HEK293T (cell line): ENCODE measurements at regions not wholly inside any gene's neighbourhood (a gene's known extent, or its start where the extent isn't known, plus 50 kb on each side); places are given as distances from the start of the nearest gene placed in this dataset.
A peak's percentile ranks its signal among the peaks of the same experiment; 100 is the strongest.

Source experiments
- CTCF ChIA-PET: fragments of 350-600 bp; formaldehyde crosslinking; extraction: SDS; loops from one replicate; lab custom pipeline; 2021; ENCODE audit warnings: antibody characterized with exemption, inconsistent platforms; lab: Yijun Ruan, JAX
- POLR2A ChIA-PET: fragments of 350-600 bp; formaldehyde crosslinking; extraction: SDS; loops from one replicate; lab custom pipeline; 2020; ENCODE audit warnings: antibody characterized with exemption, inconsistent platforms; lab: Yijun Ruan, JAX
- DNase-seq: peaks from one replicate; pipeline ENCODE4 v3.0.0; 2012; ENCODE audit warnings: mixed read lengths; ENCODE audit errors: extremely low spot score
- ARNT ChIP-seq: fragments of 450-650 bp; IDR thresholded peaks from 2 replicates; pipeline ENCODE4 v1.6.1; 2017; ENCODE audit warnings: mild to moderate bottlenecking
- BHLHE40 ChIP-seq: fragments of 450-650 bp; IDR thresholded peaks from 2 replicates; pipeline ENCODE4 v1.6.1; 2016; ENCODE audit warnings: mild to moderate bottlenecking, moderate library complexity, borderline replicate concordance
- CTBP1 ChIP-seq: fragments of 450-650 bp; IDR thresholded peaks from 2 replicates; pipeline ENCODE4 v1.6.1; 2016; ENCODE audit warnings: borderline replicate concordance
- ELF4 ChIP-seq: fragments of 450-650 bp; IDR thresholded peaks from 2 replicates; pipeline ENCODE4 v1.6.1; 2017; ENCODE audit warnings: antibody characterized with exemption
- FOXA1 ChIP-seq: fragments of 450-650 bp; IDR thresholded peaks from 2 replicates; pipeline ENCODE4 v1.6.1; 2016; ENCODE audit warnings: mild to moderate bottlenecking
- FOXK2 ChIP-seq: fragments of 450-650 bp; IDR thresholded peaks from 2 replicates; pipeline ENCODE4 v1.6.1; 2016; ENCODE audit warnings: mild to moderate bottlenecking
- FOXM1 ChIP-seq: fragments of 450-650 bp; IDR thresholded peaks from 2 replicates; pipeline ENCODE4 v1.6.1; 2017; ENCODE audit warnings: mild to moderate bottlenecking, borderline replicate concordance
- HDGF ChIP-seq: fragments of 450-650 bp; IDR thresholded peaks from 2 replicates; pipeline ENCODE4 v1.6.1; 2017; ENCODE audit warnings: antibody characterized with exemption, borderline replicate concordance
- L3MBTL2 ChIP-seq: fragments of 450-650 bp; conservative IDR thresholded peaks from 2 replicates; pipeline ENCODE4 v1.6.1; 2016; ENCODE audit warnings: mild to moderate bottlenecking
- LEF1 ChIP-seq: fragments of 450-650 bp; IDR thresholded peaks from 2 replicates; pipeline ENCODE4 v1.6.1; 2017; ENCODE audit warnings: mild to moderate bottlenecking, borderline replicate concordance
- NFRKB ChIP-seq: fragments of 450-650 bp; IDR thresholded peaks from 2 replicates; pipeline ENCODE4 v1.6.1; 2016; ENCODE audit warnings: mild to moderate bottlenecking, moderate library complexity
- SP1 ChIP-seq: fragments of 450-650 bp; IDR thresholded peaks from 2 replicates; pipeline ENCODE4 v1.6.1; 2017
- SUZ12 ChIP-seq: fragments of 450-650 bp; IDR thresholded peaks from 2 replicates; pipeline ENCODE4 v1.6.1; 2016; ENCODE audit warnings: mild to moderate bottlenecking
- TARDBP ChIP-seq: fragments of 450-650 bp; IDR thresholded peaks from 2 replicates; pipeline ENCODE4 v1.6.1; 2016
- TF ChIP-seq, protein P1 (sequence below): fragments of 450-650 bp; IDR thresholded peaks from 2 replicates; pipeline ENCODE4 v1.6.1; 2016

DNA sequence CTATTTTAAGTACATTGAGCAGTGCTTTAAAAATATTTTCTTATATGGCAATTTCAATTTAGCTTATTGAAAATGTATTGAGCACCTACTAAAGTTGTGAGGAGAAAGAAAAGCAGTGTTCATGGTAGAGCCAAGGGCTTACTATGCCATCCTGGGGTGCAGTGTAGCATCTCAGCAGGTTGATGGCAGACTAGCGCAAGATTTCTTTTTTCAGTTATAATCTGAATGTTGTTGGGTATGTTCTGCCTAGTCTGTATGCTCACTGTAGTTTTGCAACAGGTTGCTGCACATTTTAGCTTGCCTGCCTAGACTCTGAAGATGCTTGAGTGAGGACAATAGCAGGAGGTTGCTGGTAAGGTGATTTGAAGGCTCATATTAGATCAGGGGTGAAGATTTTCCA is 103.1 kb upstream of the UNC13C start:
- POLR2A ChIA-PET = no interaction called here
- TF ChIP-seq CTBP1 (no peak), ELF4 (no peak), ARNT (no peak), HDGF (no peak), TARDBP (no peak), FOXM1 (no peak), LEF1 (no peak), SP1 (no peak), L3MBTL2 (no peak), FOXA1 (no peak), NFRKB (no peak)
- TF ChIP-seq, protein P1, sequence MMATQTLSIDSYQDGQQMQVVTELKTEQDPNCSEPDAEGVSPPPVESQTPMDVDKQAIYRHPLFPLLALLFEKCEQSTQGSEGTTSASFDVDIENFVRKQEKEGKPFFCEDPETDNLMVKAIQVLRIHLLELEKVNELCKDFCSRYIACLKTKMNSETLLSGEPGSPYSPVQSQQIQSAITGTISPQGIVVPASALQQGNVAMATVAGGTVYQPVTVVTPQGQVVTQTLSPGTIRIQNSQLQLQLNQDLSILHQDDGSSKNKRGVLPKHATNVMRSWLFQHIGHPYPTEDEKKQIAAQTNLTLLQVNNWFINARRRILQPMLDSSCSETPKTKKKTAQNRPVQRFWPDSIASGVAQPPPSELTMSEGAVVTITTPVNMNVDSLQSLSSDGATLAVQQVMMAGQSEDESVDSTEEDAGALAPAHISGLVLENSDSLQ = no peak
- DNase-seq = no peak
- CTCF ChIA-PET = no interaction called here

GRCh38 chr15:53872410-53872809 is 105.8 kb upstream of the UNC13C start:
- ChIA-PET POLR2A (no interaction called here), CTCF (no interaction called here)
- TF ChIP-seq ARNT = no peak
- no peak for TF ChIP-seq FOXM1
- no peak for TF ChIP-seq ELF4
- TF ChIP-seq FOXA1 = no peak
- no peak for DNase-seq

- TF ChIP-seq FOXM1 (no peak), FOXA1 (no peak), TARDBP (no peak), SUZ12 (no peak), ARNT (no peak)
- POLR2A ChIA-PET = no interaction called here
- DNase-seq = no peak
- CTCF ChIA-PET = no interaction called here
Measured at GRCh38 chr15:53869806-53870073, 108.5 kb upstream of the UNC13C start.

GRCh38 chr15:53869044-53869805 is 109.0 kb upstream of the UNC13C start:
- POLR2A ChIA-PET = no interaction called here
- TF ChIP-seq ARNT = no peak
- DNase-seq = peak; percentile 20
- CTCF ChIA-PET = interaction anchor here (0.7 kb wide), 1 partner anchor 26 kb away, joined by 3 read pairs; no protein-coding TSS in a partner anchor

DNA sequence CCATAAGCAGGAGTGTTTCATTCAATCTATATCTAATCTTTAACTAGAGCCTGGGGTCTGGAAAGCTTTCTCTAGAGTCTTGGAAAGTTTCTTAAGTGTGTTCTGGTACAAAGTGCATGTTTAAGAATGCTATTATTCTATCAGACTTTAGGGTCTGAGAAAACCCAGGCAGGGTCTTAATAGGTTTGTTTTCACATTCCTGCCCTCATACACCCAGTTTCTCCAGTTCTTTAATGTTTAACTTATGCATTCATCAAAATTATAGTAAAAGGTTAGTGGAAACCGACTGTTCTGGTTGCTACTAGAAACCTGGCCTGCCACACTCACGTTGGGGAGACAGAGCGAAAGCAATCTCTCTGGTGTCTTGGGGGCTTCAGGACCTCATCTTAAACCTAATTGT is 102.9 kb upstream of the WDR72 start:
- DNase-seq = no peak
- ChIA-PET POLR2A (no interaction called here), CTCF (no interaction called here)
- TF ChIP-seq ARNT (no peak), CTBP1 (no peak), FOXK2 (no peak), LEF1 (no peak), TARDBP (no peak)

DNA sequence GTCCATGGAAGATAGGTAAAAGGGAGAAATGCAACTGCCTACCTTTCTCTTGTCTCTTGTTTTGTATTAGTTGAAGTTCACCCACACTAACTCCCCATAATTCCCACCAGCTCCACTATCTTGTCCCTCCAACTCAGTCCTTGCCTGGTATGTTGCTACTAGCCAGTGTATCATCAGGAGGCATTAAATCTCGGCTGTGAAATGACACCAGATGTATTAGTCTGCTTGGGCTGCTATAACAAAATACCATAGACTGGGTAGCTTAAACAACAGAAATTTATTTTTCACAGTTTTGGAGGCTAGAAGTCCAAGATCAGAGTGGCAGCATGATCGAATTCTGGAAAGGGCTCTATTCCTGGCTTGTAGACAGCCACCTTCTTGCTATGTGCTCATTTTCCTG is 102.3 kb upstream of the WDR72 start:
- POLR2A ChIA-PET = no interaction called here

DNA sequence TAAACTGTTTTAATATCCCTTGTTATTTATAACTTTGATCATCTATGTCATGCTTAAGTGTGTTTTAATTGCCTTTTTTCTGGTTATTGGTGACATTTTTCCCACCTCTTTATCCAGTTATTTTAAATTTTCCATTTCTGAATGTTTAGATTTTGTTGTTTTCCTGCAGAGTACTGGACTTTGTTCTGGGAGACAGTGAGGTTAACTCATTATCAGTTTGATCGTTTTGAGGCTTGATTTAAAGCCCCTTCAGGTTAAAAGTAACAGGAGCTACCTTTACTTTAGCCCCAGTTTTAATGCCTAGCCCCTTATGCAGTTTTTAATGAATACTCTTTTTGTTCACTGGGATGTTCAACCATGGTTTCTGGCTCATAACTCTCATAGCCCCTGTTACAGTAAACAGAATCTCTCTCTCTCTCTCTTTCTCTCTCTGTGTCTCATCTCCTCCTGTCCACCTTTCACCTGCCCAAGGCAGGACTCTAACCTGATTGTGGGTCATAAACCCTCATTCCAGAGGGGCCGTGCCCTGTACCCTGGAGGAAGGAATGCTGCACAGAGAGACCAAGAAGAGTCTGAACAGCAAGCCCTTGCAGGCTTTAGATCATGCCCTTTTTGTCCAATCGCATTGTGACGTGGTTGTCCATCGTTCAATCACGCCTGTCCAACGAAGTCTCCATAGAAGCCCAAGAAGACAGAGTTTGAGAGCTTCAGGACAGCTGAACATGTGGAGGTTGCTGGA is 91.8 kb upstream of the WDR72 start:
- TF ChIP-seq BHLHE40 = no peak
- TF ChIP-seq LEF1 = no peak
- TF ChIP-seq HDGF = no peak
- no peak for TF ChIP-seq FOXM1
- CTCF ChIA-PET = no interaction called here

More for the DNA sequence above, 102.3 kb upstream of the WDR72 start:
- CTCF ChIA-PET = no interaction called here
- DNase-seq = no peak
- no peak for TF ChIP-seq BHLHE40
- TF ChIP-seq SP1 = no peak
- no peak for TF ChIP-seq SUZ12
- no peak for TF ChIP-seq FOXK2
- no peak for TF ChIP-seq LEF1
- no peak for TF ChIP-seq FOXM1
- no peak for TF ChIP-seq ARNT
- TF ChIP-seq, protein P1 = no peak
- no peak for TF ChIP-seq L3MBTL2
- no peak for TF ChIP-seq NFRKB
- no peak for TF ChIP-seq HDGF
- TF ChIP-seq ELF4 = no peak
- no peak for TF ChIP-seq FOXA1
- TF ChIP-seq TARDBP = no peak

GRCh38 chr15:53847745-53848144 is 88.3 kb upstream of the WDR72 start:
- TF ChIP-seq ELF4 (no peak), FOXA1 (no peak), BHLHE40 (no peak), L3MBTL2 (no peak), CTBP1 (no peak)
- POLR2A ChIA-PET = no interaction called here
- CTCF ChIA-PET = no interaction called here
- DNase-seq = no peak

More for the DNA sequence above, 91.8 kb upstream of the WDR72 start:
- POLR2A ChIA-PET = no interaction called here
- DNase-seq = no peak
